Trophoblast cell (in vitro differentiated cells and primary cell): ENCODE measurements at regions not wholly inside any gene's neighbourhood (a gene's known extent, or its start where the extent isn't known, plus 50 kb on each side); places are given as distances from the start of the nearest gene placed in this dataset.

ENCODE experiments used
- DNase-seq, 2 donors: peaks; one replicate each; pipeline ENCODE4 v3.0.0-alpha.2; 2016
- H2AFZ ChIP-seq: 2 replicates; pipeline ENCODE4 v1.6.1; 2013; ENCODE audit warnings: low read length, moderate library complexity, mild to moderate bottlenecking; ENCODE audit not compliant: insufficient read depth, poor library complexity
- H2AK5ac ChIP-seq: 2 replicates; pipeline ENCODE4 v1.6.1; 2013; ENCODE audit warnings: mild to moderate bottlenecking, low read length
- H2BK120ac ChIP-seq: 2 replicates; pipeline ENCODE4 v1.6.1; 2013; ENCODE audit warnings: low read length, mild to moderate bottlenecking, moderate library complexity; ENCODE audit not compliant: insufficient read depth, poor library complexity
- H2BK12ac ChIP-seq: 2 replicates; pipeline ENCODE4 v1.6.1; 2013; ENCODE audit warnings: mild to moderate bottlenecking, low read length, moderate library complexity
- H2BK5ac ChIP-seq: 2 replicates; pipeline ENCODE4 v1.6.1; 2013; ENCODE audit warnings: low read length, low read depth, moderate library complexity, mild to moderate bottlenecking; ENCODE audit not compliant: poor library complexity
- H3K14ac ChIP-seq: 2 replicates; pipeline ENCODE4 v1.6.1; 2013; ENCODE audit warnings: mild to moderate bottlenecking, low read length
- H3K18ac ChIP-seq: 2 replicates; pipeline ENCODE4 v1.6.1; 2013; ENCODE audit warnings: mild to moderate bottlenecking, low read length
- H3K23ac ChIP-seq: 2 replicates; pipeline ENCODE4 v1.6.1; 2013; ENCODE audit warnings: low read length
- H3K27ac ChIP-seq: 2 replicates; pipeline ENCODE4 v1.5.1; 2013; ENCODE audit warnings: low read depth, mild to moderate bottlenecking, inconsistent platforms, low read length, moderate library complexity
- H3K27me3 ChIP-seq: 2 replicates; pipeline ENCODE4 v1.6.1; 2013; ENCODE audit warnings: inconsistent platforms, mild to moderate bottlenecking, low read length, moderate library complexity; ENCODE audit not compliant: insufficient read depth
- H3K36me3 ChIP-seq, 2 experiments: 1 replicate in 1 of 2; 2 replicates in 1 of 2; pipeline ENCODE4 v1.6.1; 2013; ENCODE audit warnings: low read length in 2 of 2, mild to moderate bottlenecking in 2 of 2, moderate library complexity in 1 of 2; ENCODE audit not compliant: insufficient read depth in 2 of 2, control insufficient read depth in 1 of 2
- H3K4ac ChIP-seq: 2 replicates; pipeline ENCODE4 v1.6.1; 2013; ENCODE audit warnings: low read depth, mild to moderate bottlenecking, low read length, moderate library complexity
- H3K4me1 ChIP-seq, 2 experiments: 1 replicate in 1 of 2; 2 replicates in 1 of 2; pipeline ENCODE4 v1.6.1; 2013; ENCODE audit warnings: low read length in 2 of 2, mild to moderate bottlenecking in 2 of 2, moderate library complexity in 1 of 2; ENCODE audit not compliant: insufficient read depth in 2 of 2, control insufficient read depth in 1 of 2
- H3K4me2 ChIP-seq: 2 replicates; pipeline ENCODE4 v1.6.1; 2013; ENCODE audit warnings: inconsistent platforms, mild to moderate bottlenecking, low read length, moderate library complexity
- H3K4me3 ChIP-seq: 2 replicates; pipeline ENCODE4 v1.5.1; 2013; ENCODE audit warnings: mild to moderate bottlenecking, low read depth, low read length, inconsistent platforms
- H3K79me1 ChIP-seq: one replicate; pipeline ENCODE4 v1.6.1; 2013; ENCODE audit warnings: low read length
- H3K79me2 ChIP-seq: 2 replicates; pipeline ENCODE4 v1.6.1; 2013; ENCODE audit warnings: low read length, mild to moderate bottlenecking; ENCODE audit not compliant: control insufficient read depth, insufficient read depth, poor library complexity
- H3K9ac ChIP-seq: 2 replicates; pipeline ENCODE4 v1.6.1; 2013; ENCODE audit warnings: mild to moderate bottlenecking, low read length
- H3K9me3 ChIP-seq: 2 replicates; pipeline ENCODE4 v1.6.1; 2013; ENCODE audit warnings: low read depth, mild to moderate bottlenecking, control low read depth, inconsistent platforms, low read length; ENCODE audit not compliant: insufficient read depth
- H4K12ac ChIP-seq: 2 replicates; pipeline ENCODE4 v1.6.1; 2013; ENCODE audit warnings: low read depth, mild to moderate bottlenecking, low read length, moderate library complexity
- H4K8ac ChIP-seq: 2 replicates; pipeline ENCODE4 v1.6.1; 2013; ENCODE audit warnings: low read depth, mild to moderate bottlenecking, low read length, moderate library complexity
- H4K91ac ChIP-seq: one replicate; pipeline ENCODE4 v1.6.1; 2013; ENCODE audit warnings: low read depth, mild to moderate bottlenecking, low read length, moderate library complexity
- WGBS: extraction: QIAGEN DNeasy Blood & Tissue Kit; methylation state at CpG from one replicate; pipeline ENCODE4 v1.1.7; 2013; ENCODE audit warnings: missing lambda C conversion rate; ENCODE audit not compliant: insufficient read length, insufficient coverage; ENCODE audit errors: extremely low coverage; 5-methylcytosine and 5-hydroxymethylcytosine counted together

- Histone ChIP-seq H2BK5ac (no peak overlapping the region), H3K4ac (no peak overlapping the region), H3K4me3 (no peak overlapping the region), H3K9ac (no peak overlapping the region), H2AK5ac (peak overlapping the region; percentile 4), H4K12ac (peak overlapping the region; percentile 7), H3K27ac (no peak overlapping the region), H3K36me3 (no peaks in the 10 kb centered on the region), H2BK120ac (peak overlapping the region; percentile 60), H3K4me2 (no peak overlapping the region), H2BK12ac (peak overlapping the region; percentile 92), H3K9me3 (peaks cover 1% of the 10 kb centered on the region), H3K14ac (no peak overlapping the region), H3K23ac (no peak overlapping the region), H3K27me3 (no peaks in the 10 kb centered on the region), H3K79me2 (peaks cover 2% of the 10 kb centered on the region), H3K18ac (no peak overlapping the region), H3K79me1 (peaks cover 3% of the 10 kb centered on the region), H4K8ac (no peak overlapping the region), H3K4me1 (peaks cover 2% of the 10 kb centered on the region in 2 experiments), H2AFZ (no peak overlapping the region), H4K91ac (no peak overlapping the region)
- DNase-seq, result no peak
- WGBS, result no CpG with 5 or more reads among the region's 4 CpGs
Measured at GRCh38 chr2:126219081-126219480, 436.9 kb upstream of the GYPC start.

DNA sequence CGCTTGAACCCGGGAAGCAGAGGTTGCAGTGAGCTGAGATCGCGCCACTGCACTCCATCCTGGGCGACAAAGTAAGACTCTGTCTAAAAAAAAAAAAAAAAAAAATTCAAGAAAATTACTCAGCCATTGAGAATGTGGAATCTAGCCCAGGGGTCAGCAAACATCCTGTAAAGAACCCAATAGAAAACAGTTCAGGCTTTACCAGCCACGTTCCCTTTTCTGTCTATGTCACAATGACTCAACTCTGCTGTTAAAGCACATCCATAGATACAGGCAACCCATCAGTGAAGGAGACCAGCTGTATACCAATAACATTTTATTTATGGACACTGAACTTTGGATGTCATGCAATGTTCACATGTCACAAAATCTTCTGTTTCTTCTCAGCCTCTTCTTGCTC is 435.6 kb upstream of the GYPC start:
- peak in 1 of 2 donors; percentile 14 for DNase-seq
- peaks cover 2% of the 10 kb centered on the region in 2 experiments for H3K4me1 ChIP-seq
- H2AK5ac ChIP-seq, result no peak overlapping the region
- no peak overlapping the region for H3K4me3 ChIP-seq
- H4K8ac ChIP-seq, result no peak overlapping the region
- no peak overlapping the region for H3K27ac ChIP-seq
- H3K36me3 ChIP-seq, result no peaks in the 10 kb centered on the region
- no peaks in the 10 kb centered on the region for H3K27me3 ChIP-seq
- H4K12ac ChIP-seq, result no peak overlapping the region
- H3K18ac ChIP-seq, result no peak overlapping the region
- peaks cover 3% of the 10 kb centered on the region for H3K79me1 ChIP-seq
- no peak overlapping the region for H3K4ac ChIP-seq
- H2AFZ ChIP-seq, result no peak overlapping the region
- H3K79me2 ChIP-seq, result peaks cover 2% of the 10 kb centered on the region
- H3K23ac ChIP-seq, result no peak overlapping the region
- H2BK12ac ChIP-seq, result no peak overlapping the region
- no peak overlapping the region for H2BK120ac ChIP-seq
- peak overlapping the region; percentile 24 for H4K91ac ChIP-seq
- no CpG with 5 or more reads among the region's 6 CpGs for WGBS
- H3K9me3 ChIP-seq, result peaks cover 1% of the 10 kb centered on the region
- H3K14ac ChIP-seq, result no peak overlapping the region
- no peak overlapping the region for H3K9ac ChIP-seq
- no peak overlapping the region for H3K4me2 ChIP-seq
- no peak overlapping the region for H2BK5ac ChIP-seq

GRCh38 chr2:126221506-126221905 is 434.5 kb upstream of the GYPC start:
- no peaks in the 10 kb centered on the region for H3K27me3 ChIP-seq
- no peak overlapping the region for H3K4ac ChIP-seq
- no peak overlapping the region for H4K12ac ChIP-seq
- H4K8ac ChIP-seq, result no peak overlapping the region
- H4K91ac ChIP-seq, result no peak overlapping the region
- no peak overlapping the region for H2BK12ac ChIP-seq
- H3K23ac ChIP-seq, result no peak overlapping the region
- H2BK120ac ChIP-seq, result no peak overlapping the region
- no peak for DNase-seq
- no peak overlapping the region for H2AK5ac ChIP-seq
- peaks cover 3% of the 10 kb centered on the region for H3K79me1 ChIP-seq
- no peak overlapping the region for H2AFZ ChIP-seq
- no CpG with 5 or more reads among the region's 1 CpG for WGBS
- H3K9ac ChIP-seq, result no peak overlapping the region
- no peaks in the 10 kb centered on the region for H3K36me3 ChIP-seq
- H3K27ac ChIP-seq, result no peak overlapping the region
- H3K4me1 ChIP-seq, result peaks cover 2% of the 10 kb centered on the region in 2 experiments
- H3K18ac ChIP-seq, result no peak overlapping the region
- H3K9me3 ChIP-seq, result peaks cover 1% of the 10 kb centered on the region
- no peak overlapping the region for H3K4me3 ChIP-seq
- no peak overlapping the region for H3K4me2 ChIP-seq
- peaks cover 2% of the 10 kb centered on the region for H3K79me2 ChIP-seq
- H2BK5ac ChIP-seq, result peak overlapping the region; percentile 57
- no peak overlapping the region for H3K14ac ChIP-seq

DNA sequence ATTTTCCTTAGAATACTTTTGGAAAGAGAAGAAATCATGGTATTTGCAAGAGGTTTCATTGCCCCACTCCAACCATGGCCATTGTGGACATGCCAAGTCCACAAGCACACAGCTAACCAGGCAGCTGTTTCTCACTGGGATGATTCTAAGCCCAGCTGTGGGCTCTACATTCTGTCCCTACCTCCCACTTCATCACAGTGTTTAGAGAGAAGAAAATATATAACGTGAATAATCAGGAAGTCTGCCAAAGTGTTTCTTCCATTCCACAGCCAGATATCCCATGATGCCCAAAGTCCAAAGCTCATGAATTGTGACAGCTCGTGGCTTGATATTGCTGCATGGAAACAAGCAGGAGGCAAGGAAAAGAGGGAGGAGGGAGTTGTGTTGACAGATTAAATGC is 433.7 kb upstream of the GYPC start:
- Histone ChIP-seq H3K9me3 (peaks cover 1% of the 10 kb centered on the region), H3K4me1 (peaks cover 2% of the 10 kb centered on the region in 2 experiments), H2AFZ (no peak overlapping the region), H2BK12ac (no peak overlapping the region), H3K36me3 (no peaks in the 10 kb centered on the region), H3K14ac (no peak overlapping the region), H4K12ac (no peak overlapping the region), H3K18ac (no peak overlapping the region), H3K79me2 (peaks cover 2% of the 10 kb centered on the region), H3K79me1 (peaks cover 3% of the 10 kb centered on the region), H3K27me3 (no peaks in the 10 kb centered on the region), H3K4me2 (no peak overlapping the region), H3K27ac (no peak overlapping the region), H3K9ac (no peak overlapping the region), H4K91ac (no peak overlapping the region), H2BK5ac (peak overlapping the region; percentile 33), H2BK120ac (no peak overlapping the region), H2AK5ac (no peak overlapping the region), H4K8ac (no peak overlapping the region), H3K4ac (no peak overlapping the region), H3K23ac (no peak overlapping the region), H3K4me3 (no peak overlapping the region)
- WGBS, result no CpG with 5 or more reads among the region's 2 CpGs
- DNase-seq, result no peak
